ENCODE measurements at regions not wholly inside any gene's neighbourhood (a gene's known extent, or its start where the extent isn't known, plus 50 kb on each side); places are given as distances from the start of the nearest gene placed in this dataset.
"Not testable (repeated sequence)": the region's sequence is repeated elsewhere in the genome, so short reads cannot be mapped to it uniquely, and the experiment has no call there.

GRCh38 chr17:71484546-71484945 lies 636.3 kb upstream of the SOX9 start:
- ATAC-seq (ENCODE audit: poor library complexity) (no peak), DNase-seq (no peak)
- intact Hi-C loops (cut with DNase I): no loop called here

DNA sequence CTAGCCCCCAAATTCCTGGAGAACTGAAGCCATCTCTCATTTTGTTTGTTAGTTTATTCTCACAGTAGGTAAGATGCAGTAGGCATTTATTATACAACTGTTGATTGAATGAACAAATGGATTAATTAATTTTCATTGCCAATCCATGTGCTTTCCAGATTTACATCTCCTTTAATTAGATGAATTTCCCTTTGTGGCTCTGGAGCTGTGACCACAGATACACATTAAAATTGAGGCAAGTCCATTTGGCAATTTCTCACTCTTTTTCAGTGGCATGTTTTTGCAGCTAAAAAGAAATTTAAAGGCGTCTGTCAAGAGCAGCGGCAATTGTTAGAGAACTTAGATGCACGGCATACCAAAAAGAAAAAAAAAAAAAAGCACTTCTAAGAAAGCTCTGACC lies 635.4 kb upstream of the SOX9 start:
- intact Hi-C loops (cut with DNase I): no loop called here
- ATAC-seq (ENCODE audit: poor library complexity): no peak
- DNase-seq: no peak

DNA sequence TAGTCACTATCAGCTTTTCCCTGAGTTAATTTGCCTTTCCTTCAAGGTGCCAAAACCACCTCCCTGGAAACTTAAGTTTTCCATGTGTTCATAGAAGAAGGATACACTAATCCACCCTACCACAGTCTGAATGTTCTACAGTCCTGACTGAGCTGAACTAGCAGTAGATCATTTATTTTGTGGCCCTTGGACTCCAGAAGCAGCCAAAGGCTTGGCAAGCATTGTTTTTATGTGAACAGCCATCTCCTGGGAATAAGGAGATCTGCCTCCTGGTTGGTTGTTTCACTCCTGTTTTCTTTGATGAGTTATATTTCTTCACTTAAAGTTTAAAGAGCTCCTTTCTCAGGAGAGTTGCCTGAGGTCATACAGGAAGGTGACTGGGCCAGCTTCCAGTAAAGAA lies 634.6 kb upstream of the SOX9 start:
- intact Hi-C loops (cut with DNase I): no loop called here
- DNase-seq (no peak), ATAC-seq (ENCODE audit: poor library complexity) (no peak)

- no peak for ATAC-seq (ENCODE audit: poor library complexity)
- intact Hi-C loops (cut with DNase I): no loop called here
Observed at GRCh38 chr17:71488851-71489250, 632.0 kb upstream of the SOX9 start.

GRCh38 chr17:71494062-71494855 lies 626.6 kb upstream of the SOX9 start:
- no peak for DNase-seq
- no peak for ATAC-seq (ENCODE audit: poor library complexity)
- intact Hi-C loops (cut with DNase I): no loop called here

More at GRCh38 chr17:71488851-71489250, 632.0 kb upstream of the SOX9 start:
- no peak for DNase-seq

DNA sequence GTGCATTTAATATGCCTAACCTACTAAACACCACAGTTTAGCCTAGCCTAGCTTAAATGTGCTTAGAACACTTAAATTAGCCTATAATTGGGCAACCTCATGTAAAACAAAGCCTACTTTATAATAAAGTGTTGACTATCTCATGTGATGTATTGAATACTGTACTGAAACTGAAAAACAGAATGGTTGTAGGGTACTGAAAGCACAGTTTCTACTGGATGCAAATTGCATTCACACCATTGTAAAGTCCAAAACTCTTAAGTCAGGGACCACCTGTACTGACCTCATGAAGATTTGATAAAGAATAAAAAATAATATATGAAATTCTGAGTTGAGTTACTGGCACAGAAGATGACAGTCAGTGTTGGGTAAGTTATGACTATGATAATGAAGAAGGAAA lies 625.4 kb upstream of the SOX9 start:
- intact Hi-C loops (cut with DNase I): no loop called here
- DNase-seq (no peak), ATAC-seq (ENCODE audit: poor library complexity) (no peak)

DNA sequence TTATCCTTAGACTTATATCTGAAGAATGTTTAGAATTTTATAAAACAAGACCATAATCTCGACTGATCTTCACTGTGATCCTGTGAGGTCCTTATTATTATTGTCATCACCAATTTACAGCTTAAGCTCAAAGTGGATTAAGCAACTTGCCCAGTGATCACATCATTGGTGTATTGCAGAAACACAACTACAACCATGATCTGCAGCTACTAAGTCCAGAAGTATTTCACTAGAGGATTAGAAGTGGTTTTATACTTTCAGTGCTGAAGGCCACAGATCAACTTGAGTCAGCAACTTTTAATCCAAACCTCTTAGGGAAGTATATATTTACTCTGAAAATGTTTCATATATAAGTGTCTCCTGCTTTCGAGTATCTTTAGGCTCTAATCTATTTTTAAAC lies 624.3 kb upstream of the SOX9 start:
- DNase-seq (no peak), ATAC-seq (ENCODE audit: poor library complexity) (no peak)
- intact Hi-C loops (cut with DNase I): no loop called here

GRCh38 chr17:71500761-71501555 lies 619.9 kb upstream of the SOX9 start:
- ATAC-seq (ENCODE audit: poor library complexity): no peak
- intact Hi-C loops (cut with DNase I): no loop called here
- no peak for DNase-seq

GRCh38 chr17:71501711-71502110 lies 619.1 kb upstream of the SOX9 start:
- no peak for DNase-seq
- intact Hi-C loops (cut with DNase I): no loop called here
- no peak for ATAC-seq (ENCODE audit: poor library complexity)

DNA sequence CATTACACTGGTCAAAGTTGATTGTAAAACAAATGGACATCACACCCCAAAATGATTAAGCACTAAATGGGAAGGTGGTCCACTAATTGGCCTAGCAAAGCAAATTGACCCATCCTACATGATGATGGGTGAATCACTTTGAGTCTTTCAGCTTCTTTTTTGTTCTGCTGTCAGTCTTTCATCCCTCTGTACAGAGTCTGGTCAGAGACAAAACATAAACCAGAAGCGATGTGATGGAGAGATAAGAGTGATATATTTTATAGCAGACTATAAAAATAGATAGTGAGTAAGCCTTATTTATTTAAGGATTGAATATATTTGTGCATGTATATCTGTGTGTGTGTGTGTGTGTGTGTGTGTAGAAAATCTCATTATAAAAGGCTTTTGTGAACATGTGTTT lies 618.4 kb upstream of the SOX9 start:
- DNase-seq: no peak
- intact Hi-C loops (cut with DNase I): no loop called here
- ATAC-seq (ENCODE audit: poor library complexity): no peak

- ATAC-seq (ENCODE audit: poor library complexity): no peak
- DNase-seq: no peak
- intact Hi-C loops (cut with DNase I): no loop called here
Observed at GRCh38 chr17:71503710-71504465, 616.9 kb upstream of the SOX9 start.

GRCh38 chr17:71505200-71505599 lies 615.6 kb upstream of the SOX9 start:
- ATAC-seq (ENCODE audit: poor library complexity) (no peak), DNase-seq (no peak)
- intact Hi-C loops (cut with DNase I): no loop called here

GRCh38 chr17:71505981-71506380 lies 614.8 kb upstream of the SOX9 start:
- no peak for DNase-seq
- ATAC-seq (ENCODE audit: poor library complexity): no peak
- intact Hi-C loops (cut with DNase I): no loop called here

GRCh38 chr17:71511266-71511995 lies 609.4 kb upstream of the SOX9 start:
- DNase-seq (no peak), ATAC-seq (ENCODE audit: poor library complexity) (no peak)
- intact Hi-C loops (cut with DNase I): no loop called here

DNA sequence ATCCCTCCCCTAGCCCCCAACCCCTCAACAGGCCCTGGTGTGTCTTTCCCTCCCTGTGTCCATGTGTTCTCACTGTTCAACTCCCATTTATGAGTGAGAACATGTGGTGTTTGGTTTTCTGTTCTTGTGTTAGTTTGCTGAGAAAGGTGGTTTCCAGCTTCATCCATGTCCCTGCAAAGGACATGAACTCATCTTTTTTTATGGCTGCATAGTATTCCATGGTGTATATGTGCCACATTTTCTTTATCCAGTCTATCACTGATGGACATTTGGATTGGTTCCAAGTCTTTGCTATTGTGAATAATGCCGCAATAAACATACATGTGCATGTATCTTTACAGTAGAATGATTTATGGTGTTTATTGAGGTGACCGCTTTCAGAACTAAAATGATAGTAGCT lies 607.1 kb upstream of the SOX9 start:
- ATAC-seq (ENCODE audit: poor library complexity); DNase-seq; intact Hi-C loops (cut with DNase I): not testable (repeated sequence)

- intact Hi-C loops (cut with DNase I): no loop called here
- ATAC-seq (ENCODE audit: poor library complexity) (no peak), DNase-seq (no peak)
Observed at GRCh38 chr17:71516149-71516548, 604.7 kb upstream of the SOX9 start.

DNA sequence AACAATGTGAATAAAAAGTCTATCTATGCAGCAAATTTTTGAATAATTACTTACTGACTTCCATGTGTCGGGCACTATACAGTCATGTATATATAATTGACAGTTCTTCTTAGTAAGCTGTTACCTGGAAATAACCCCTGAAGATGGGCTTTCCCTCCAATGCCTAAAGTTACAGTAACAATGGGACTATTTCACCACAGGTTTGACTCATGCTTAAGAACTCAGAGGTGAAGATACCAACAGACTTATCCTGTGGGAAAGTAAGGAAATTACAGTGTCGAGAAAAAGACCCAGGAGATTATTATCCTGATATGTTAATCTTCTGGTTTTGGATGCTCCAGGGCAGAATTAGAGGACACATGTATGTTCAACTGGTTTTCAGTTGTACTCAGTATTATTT lies 601.5 kb upstream of the SOX9 start:
- intact Hi-C loops (cut with DNase I): no loop called here
- no peak for DNase-seq
- no peak for ATAC-seq (ENCODE audit: poor library complexity)

- intact Hi-C loops (cut with DNase I): no loop called here
- no peak for DNase-seq
Observed at GRCh38 chr17:71521724-71522123, 599.1 kb upstream of the SOX9 start.

GRCh38 chr17:71522383-71522782 lies 598.4 kb upstream of the SOX9 start:
- intact Hi-C loops (cut with DNase I): no loop called here
- no peak for ATAC-seq (ENCODE audit: poor library complexity)
- no peak for DNase-seq

More at GRCh38 chr17:71521724-71522123, 599.1 kb upstream of the SOX9 start:
- ATAC-seq (ENCODE audit: poor library complexity): no peak

Measured in Right ventricle myocardium superior (tissue), 1 donor.